Colonic mucosa (tissue), 4 donors: ENCODE measurements at regions not wholly inside any gene's neighbourhood (a gene's known extent, or its start where the extent isn't known, plus 50 kb on each side); places are given as distances from the start of the nearest gene placed in this dataset.

Experiments
- DNase-seq: peaks from one replicate; pipeline ENCODE4 v3.0.0-alpha.2; 2020
- H3K27ac ChIP-seq: fragments of 200-600 bp; one replicate; pipeline ENCODE4 v1.8.0; 2021
- H3K27me3 ChIP-seq: fragments of 200-600 bp; one replicate; pipeline ENCODE4 v1.8.0; 2021
- H3K36me3 ChIP-seq: fragments of 200-600 bp; one replicate; pipeline ENCODE4 v1.8.0; 2021
- H3K4me1 ChIP-seq: fragments of 200-600 bp; one replicate; pipeline ENCODE4 v1.8.0; 2021; ENCODE audit warnings: mild to moderate bottlenecking
- H3K4me3 ChIP-seq: fragments of 200-600 bp; one replicate; pipeline ENCODE4 v1.8.0; 2021
- H3K9ac ChIP-seq, 2 donors: one replicate each; pipeline ENCODE4 v1.7.0; 2013; ENCODE audit warnings: control low read depth in 2 of 2, low read depth in 2 of 2, low read length in 2 of 2
- H3K9me3 ChIP-seq: fragments of 200-600 bp; one replicate; pipeline ENCODE4 v1.8.0; 2021
- CTCF ChIP-seq: fragments of 200-600 bp; IDR thresholded peaks from one replicate; pipeline ENCODE4 v1.8.0; 2022; ENCODE audit warnings: antibody characterized with exemption, mild to moderate bottlenecking
- intact Hi-C: fragments of 100-400 bp; cut with DNase I; formaldehyde crosslinking; loops from one replicate; pipeline ENCODE4 v1.14.1; 2022
- donor health status: healthy.
- donor health status: DM: no; HTN: no; CAD: no.
- donor health status: DM: no; HTN: no; CAD: no.

- Histone ChIP-seq H3K9ac (no peak overlapping the region), H3K27ac (no peak overlapping the region), H3K9me3 (no peaks in the 10 kb centered on the region), H3K4me1 (no peaks in the 10 kb centered on the region), H3K36me3 (no peaks in the 10 kb centered on the region), H3K27me3 (no peaks in the 10 kb centered on the region), H3K4me3 (no peak overlapping the region)
- DNase-seq, result no peak
- TF ChIP-seq CTCF, result no peak
- intact Hi-C loops, result no loop called here
Measured at GRCh38 chr2:7880566-7880965, 801.3 kb upstream of the ID2 start.

GRCh38 chr2:7881063-7881462, 800.8 kb upstream of the ID2 start:
- no peak for DNase-seq
- no peak overlapping the region for H3K9ac ChIP-seq

DNA sequence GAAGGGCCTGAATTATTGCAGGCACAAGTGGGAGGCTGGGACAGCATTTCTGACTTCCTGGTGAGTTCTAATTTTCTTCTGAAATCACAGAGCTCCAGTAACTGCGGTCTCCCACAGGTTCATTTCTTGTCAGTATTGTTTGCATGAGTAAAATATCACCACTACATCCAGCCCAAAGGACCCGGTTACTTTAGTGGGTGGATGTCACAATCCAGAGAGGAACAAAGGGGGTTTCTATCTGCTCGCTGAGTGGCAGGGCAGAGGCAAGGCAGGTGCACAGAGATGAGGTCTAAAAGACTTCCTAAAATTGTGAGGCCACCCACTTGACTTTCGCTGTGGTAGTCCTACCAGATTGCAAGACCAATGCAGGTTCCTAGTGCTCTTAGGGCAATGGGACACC, 800.4 kb upstream of the ID2 start:
- no peak overlapping the region for H3K27ac ChIP-seq
- no peaks in the 10 kb centered on the region for H3K27me3 ChIP-seq
- DNase-seq, result no peak
- no peaks in the 10 kb centered on the region for H3K9me3 ChIP-seq
- H3K4me3 ChIP-seq, result no peak overlapping the region
- intact Hi-C loops, result no loop called here
- TF ChIP-seq CTCF, result no peak
- no peaks in the 10 kb centered on the region for H3K4me1 ChIP-seq
- no peaks in the 10 kb centered on the region for H3K36me3 ChIP-seq
- H3K9ac ChIP-seq, result no peak overlapping the region

More at GRCh38 chr2:7881063-7881462, 800.8 kb upstream of the ID2 start:
- Histone ChIP-seq H3K4me1 (no peaks in the 10 kb centered on the region), H3K4me3 (no peak overlapping the region), H3K27ac (no peak overlapping the region), H3K9me3 (no peaks in the 10 kb centered on the region), H3K27me3 (no peaks in the 10 kb centered on the region), H3K36me3 (no peaks in the 10 kb centered on the region)
- TF ChIP-seq CTCF, result no peak
- intact Hi-C loops, result no loop called here

- DNase-seq, result no peak
- Histone ChIP-seq H3K4me1 (no peaks in the 10 kb centered on the region), H3K9ac (no peak overlapping the region), H3K36me3 (no peaks in the 10 kb centered on the region), H3K4me3 (no peak overlapping the region), H3K27ac (no peak overlapping the region), H3K9me3 (no peaks in the 10 kb centered on the region), H3K27me3 (no peaks in the 10 kb centered on the region)
- TF ChIP-seq CTCF, result no peak
- intact Hi-C loops, result no loop called here
Measured at GRCh38 chr2:7882296-7882695, 799.6 kb upstream of the ID2 start.

GRCh38 chr2:7884338-7884737, 797.5 kb upstream of the ID2 start:
- H3K27me3 ChIP-seq, result no peaks in the 10 kb centered on the region
- H3K27ac ChIP-seq, result no peak overlapping the region
- H3K36me3 ChIP-seq, result no peaks in the 10 kb centered on the region
- no peak for TF ChIP-seq CTCF
- H3K9me3 ChIP-seq, result no peaks in the 10 kb centered on the region
- no peak for DNase-seq
- intact Hi-C loops, result no loop called here
- no peak overlapping the region for H3K9ac ChIP-seq
- no peaks in the 10 kb centered on the region for H3K4me1 ChIP-seq
- no peak overlapping the region for H3K4me3 ChIP-seq

DNA sequence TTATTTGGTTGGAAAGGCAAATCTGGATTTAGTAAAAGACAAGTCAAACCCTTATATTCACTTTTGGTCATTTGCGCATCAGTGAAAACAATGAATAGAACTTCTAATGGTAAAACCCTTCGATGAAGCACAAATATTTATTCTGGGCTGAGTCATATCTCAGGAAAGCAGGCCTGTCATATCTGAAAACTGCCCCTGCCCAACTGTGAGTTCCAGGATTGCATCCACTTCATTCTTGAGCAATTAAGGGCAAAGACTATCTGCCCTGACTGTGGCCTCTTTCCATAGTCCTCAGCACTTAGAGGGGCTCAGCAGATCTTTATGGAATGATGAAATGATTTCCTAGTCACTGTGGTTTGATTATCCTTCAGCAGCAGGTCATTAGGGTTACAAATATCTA, 795.2 kb upstream of the ID2 start:
- Histone ChIP-seq H3K27ac (no peak overlapping the region), H3K4me3 (no peak overlapping the region), H3K9me3 (no peaks in the 10 kb centered on the region), H3K36me3 (no peaks in the 10 kb centered on the region), H3K27me3 (no peaks in the 10 kb centered on the region), H3K4me1 (no peaks in the 10 kb centered on the region), H3K9ac (no peak overlapping the region)
- DNase-seq, result no peak
- intact Hi-C loops, result no loop called here
- no peak for TF ChIP-seq CTCF
